ENCODE measurements at regions not wholly inside any gene's neighbourhood (a gene's known extent, or its start where the extent isn't known, plus 50 kb on each side); places are given as distances from the start of the nearest gene placed in this dataset.

DNA sequence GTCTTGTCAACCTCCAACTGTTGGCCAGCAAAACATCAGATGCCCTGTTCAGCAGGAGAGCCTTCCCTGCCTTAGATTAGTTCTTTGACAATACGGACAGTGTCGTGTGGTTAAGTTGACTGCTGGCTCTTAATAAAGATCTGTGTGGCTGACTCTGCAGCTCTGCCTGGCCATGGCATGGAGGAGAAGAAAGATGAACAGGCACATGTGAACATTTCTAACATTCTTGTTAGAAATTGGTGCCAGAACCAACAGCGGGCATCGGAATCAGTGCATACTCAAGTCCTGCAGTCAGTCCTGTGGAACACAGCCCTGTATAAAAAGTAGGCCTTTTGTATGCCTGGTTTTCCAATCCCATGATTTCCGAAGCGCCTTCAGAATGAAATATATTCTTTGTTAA, 455.6 kb downstream of the POM121L12 start:
- H4K5ac ChIP-seq (ENCODE audit: insufficient read length, low read depth, low read length), result no peak overlapping the region
- no peaks in the 10 kb centered on the region for H3K79me2 ChIP-seq (ENCODE audit: control insufficient read depth in 1 of 2, insufficient read depth in 2 of 2, low read length in 2 of 2)
- no peak overlapping the region for H2BK12ac ChIP-seq (ENCODE audit: low read depth, low read length)
- no peak overlapping the region for H3K18ac ChIP-seq (ENCODE audit: extremely low read depth, low read length)
- peaks cover 2% of the 10 kb centered on the region; the same call in 1 of the 2 replicates for H3K23me2 ChIP-seq (ENCODE audit: low read depth, low read length)
- no peak overlapping the region for H2BK15ac ChIP-seq (ENCODE audit: low read length)
- H3K4me1 ChIP-seq (replicated peaks in 1 of 4; ENCODE audit: control insufficient read depth in 3 of 4, insufficient read depth in 4 of 4, low read length in 3 of 4), result no peaks in the 10 kb centered on the region
- DNase-seq (ENCODE audit: low read depth in 1 of 2, low spot score in 2 of 2) (no peak), FAIRE-seq (no peak)
- no peak overlapping the region for H2AFZ ChIP-seq (ENCODE audit: low read length)
- H2BK5ac ChIP-seq (ENCODE audit: low read depth, low read length), result no peak overlapping the region
- H2AK5ac ChIP-seq (ENCODE audit: low read depth, low read length), result no peak overlapping the region
- H3K9me3 ChIP-seq (ENCODE audit: insufficient read depth in 2 of 2, low read depth in 1 of 2, low read length in 1 of 2), result peaks cover 0 to 8% of the 10 kb centered on the region in 2 experiments; a peak in 1 of 4 replicates
- no peak overlapping the region for H3K9ac ChIP-seq (replicated peaks in 1 of 4; ENCODE audit: extremely low read depth in 1 of 4, low read depth in 3 of 4, low read length in 3 of 4)
- ChIA-PET CTCF (ENCODE audit: partially characterized antibody) (no interaction called here), POLR2A (ENCODE audit: partially characterized antibody) (no interaction called here)
- H4K91ac ChIP-seq (replicated peaks; ENCODE audit: insufficient read length, low read length), result no peak overlapping the region
- H3K4me2 ChIP-seq (ENCODE audit: insufficient read depth in 1 of 2, low read depth in 2 of 2, low read length in 2 of 2), result no peak overlapping the region
- H3K36me3 ChIP-seq (ENCODE audit: control insufficient read depth in 2 of 4, insufficient read depth in 4 of 4, low read length in 3 of 4), result no peaks in the 10 kb centered on the region
- no peak overlapping the region for H3K4ac ChIP-seq (replicated peaks; ENCODE audit: insufficient read length, low read depth, low read length)
- H3K23ac ChIP-seq (ENCODE audit: insufficient read length), result no peak overlapping the region
- no peak overlapping the region for H3K27ac ChIP-seq (ENCODE audit: low read depth, low read length)
- 93% methylated on average over 6 of the region's 6 CpGs; no CpG with 5 or more reads in 1 of the 2 experiments for WGBS, 2 experiments (ENCODE audit: extremely low coverage in 1 of 2, insufficient coverage in 1 of 2, insufficient read length in 1 of 2, insufficient replicate concordance in 2 of 2, low coverage in 1 of 2, low lambda C conversion rate in 2 of 2, missing lambda C conversion rate in 1 of 2)
- H3K79me1 ChIP-seq (ENCODE audit: low read depth, low read length), result no peaks in the 10 kb centered on the region
- no peak overlapping the region for H3K56ac ChIP-seq (replicated peaks; ENCODE audit: insufficient read length, low read depth, low read length)
- no peaks in the 10 kb centered on the region for H3K27me3 ChIP-seq (replicated peaks in 1 of 4; ENCODE audit: control insufficient read depth in 3 of 4, extremely low read depth in 1 of 4, insufficient read depth in 3 of 4, low read length in 3 of 4)
- H3K4me3 ChIP-seq (ENCODE audit: extremely low read depth in 1 of 4, insufficient read depth in 2 of 4, low read depth in 3 of 4, low read length in 4 of 4), result no peak overlapping the region
- no peak overlapping the region for H3K14ac ChIP-seq (ENCODE audit: insufficient read length)
- H2BK120ac ChIP-seq (replicated peaks; ENCODE audit: low read depth, low read length), result no peak overlapping the region
- H2BK20ac ChIP-seq (ENCODE audit: low read length), result no peak overlapping the region
- H4K20me1 ChIP-seq (replicated peaks in 1 of 2; ENCODE audit: control insufficient read depth in 1 of 2, insufficient read depth in 2 of 2, low read length in 2 of 2), result no peaks in the 10 kb centered on the region
- no peak overlapping the region for H4K8ac ChIP-seq (ENCODE audit: extremely low read depth, insufficient read depth, low read length)
- TF ChIP-seq YY1 (IDR thresholded peaks at IDR 0.05; ENCODE audit: low read depth, low read length) (no peak), CBX8 (IDR thresholded peaks at IDR 0.05; ENCODE audit: borderline replicate concordance, low read depth, low read length) (no peak), HDAC2 (IDR thresholded peaks at IDR 0.05; ENCODE audit: borderline replicate concordance in 1 of 2, low read depth in 2 of 2, low read length in 2 of 2) (no peak), SUZ12 (IDR thresholded peaks at IDR 0.05; ENCODE audit: low read length) (no peak), USF2 (IDR thresholded peaks at IDR 0.05; ENCODE audit: low read length) (no peak), SP4 (IDR thresholded peaks at IDR 0.05; ENCODE audit: low read length) (no peak), HDAC6 (IDR thresholded peaks at IDR 0.05; ENCODE audit: low read depth, low read length) (no peak), SRF (IDR thresholded peaks at IDR 0.05; ENCODE audit: low read depth, low read length) (no peak), KDM4A (IDR thresholded peaks at IDR 0.05; ENCODE audit: low read depth, low read length, severe bottlenecking) (no peak), TEAD4 (IDR thresholded peaks at IDR 0.05; ENCODE audit: low read depth, low read length) (no peak), CEBPB (IDR thresholded peaks at IDR 0.05; ENCODE audit: low read depth, low read length) (no peak), MAX (IDR thresholded peaks at IDR 0.05) (no peak), RFX5 (IDR thresholded peaks at IDR 0.05; ENCODE audit: borderline replicate concordance, low read depth, low read length) (no peak), SIX5 (IDR thresholded peaks at IDR 0.05; ENCODE audit: low read depth, low read length) (no peak), BRCA1 (IDR thresholded peaks at IDR 0.05; ENCODE audit: low read depth, low read length) (no peak)

All from H1 (cell line).